Right atrium auricular region (tissue), 2 donors: ENCODE measurements at regions not wholly inside any gene's neighbourhood (a gene's known extent, or its start where the extent isn't known, plus 50 kb on each side); places are given as distances from the start of the nearest gene placed in this dataset.

ENCODE experiments used
- DNase-seq: peaks from one replicate; pipeline ENCODE4 v3.0.0-alpha.2; 2019; ENCODE audit warnings: low spot score
- H3K27ac ChIP-seq, 2 donors: fragments of 200-600 bp; sonication (generic); 1 replicate in 1 of 2; 2 replicates in 1 of 2; pipeline ENCODE4 v1.5.1; 2016 to 2019
- H3K27me3 ChIP-seq, 2 donors: fragments of 200-600 bp; sonication (generic); one replicate each; pipeline versions ENCODE4 v1.5.1 to v1.6.0; 2017 to 2019
- H3K36me3 ChIP-seq: fragments of 200-600 bp; sonication (generic); one replicate; pipeline ENCODE4 v1.5.1; 2016
- H3K4me1 ChIP-seq, 2 donors: fragments of 200-600 bp; sonication (generic); one replicate each; pipeline versions ENCODE4 v1.5.1 to v1.6.0; 2017 to 2019
- H3K4me3 ChIP-seq, 2 donors: fragments of 200-600 bp; sonication (generic); 1 replicate in 1 of 2; 2 replicates in 1 of 2; pipeline ENCODE4 v1.5.1; 2017 to 2019; ENCODE audit warnings: mild to moderate bottlenecking in 1 of 2, moderate library complexity in 1 of 2
- H3K9me3 ChIP-seq, 2 donors: fragments of 200-600 bp; sonication (generic); one replicate each; pipeline ENCODE4 v1.5.1; 2019
- TF ChIP-seq, protein P1 (sequence below), 2 donors: fragments of 200-600 bp; sonication (generic); IDR thresholded peaks; one replicate each; pipeline ENCODE4 v1.5.1; 2019; ENCODE audit warnings: antibody characterized with exemption in 2 of 2

GRCh38 chr2:195022508-195022830, 634.6 kb upstream of the SLC39A10 start:
- H3K4me1 ChIP-seq, result no peaks in the 10 kb centered on the region
- H3K27ac ChIP-seq, result no peak overlapping the region
- TF ChIP-seq, protein P1, sequence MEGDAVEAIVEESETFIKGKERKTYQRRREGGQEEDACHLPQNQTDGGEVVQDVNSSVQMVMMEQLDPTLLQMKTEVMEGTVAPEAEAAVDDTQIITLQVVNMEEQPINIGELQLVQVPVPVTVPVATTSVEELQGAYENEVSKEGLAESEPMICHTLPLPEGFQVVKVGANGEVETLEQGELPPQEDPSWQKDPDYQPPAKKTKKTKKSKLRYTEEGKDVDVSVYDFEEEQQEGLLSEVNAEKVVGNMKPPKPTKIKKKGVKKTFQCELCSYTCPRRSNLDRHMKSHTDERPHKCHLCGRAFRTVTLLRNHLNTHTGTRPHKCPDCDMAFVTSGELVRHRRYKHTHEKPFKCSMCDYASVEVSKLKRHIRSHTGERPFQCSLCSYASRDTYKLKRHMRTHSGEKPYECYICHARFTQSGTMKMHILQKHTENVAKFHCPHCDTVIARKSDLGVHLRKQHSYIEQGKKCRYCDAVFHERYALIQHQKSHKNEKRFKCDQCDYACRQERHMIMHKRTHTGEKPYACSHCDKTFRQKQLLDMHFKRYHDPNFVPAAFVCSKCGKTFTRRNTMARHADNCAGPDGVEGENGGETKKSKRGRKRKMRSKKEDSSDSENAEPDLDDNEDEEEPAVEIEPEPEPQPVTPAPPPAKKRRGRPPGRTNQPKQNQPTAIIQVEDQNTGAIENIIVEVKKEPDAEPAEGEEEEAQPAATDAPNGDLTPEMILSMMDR (IDR thresholded peaks at IDR 0.05), result no peak

GRCh38 chr2:195021711-195022507, 635.1 kb upstream of the SLC39A10 start:
- H3K9me3 ChIP-seq, result no peaks in the 10 kb centered on the region
- DNase-seq, result no peak
- H3K27me3 ChIP-seq, result no peaks in the 10 kb centered on the region
- no peaks in the 10 kb centered on the region for H3K4me1 ChIP-seq
- no peak overlapping the region for H3K4me3 ChIP-seq
- no peak overlapping the region for H3K27ac ChIP-seq
- H3K36me3 ChIP-seq, result no peaks in the 10 kb centered on the region
- TF ChIP-seq, protein P1 (IDR thresholded peaks at IDR 0.05), result no peak

More at GRCh38 chr2:195022508-195022830, 634.6 kb upstream of the SLC39A10 start:
- H3K9me3 ChIP-seq, result no peaks in the 10 kb centered on the region
- no peaks in the 10 kb centered on the region for H3K36me3 ChIP-seq
- H3K4me3 ChIP-seq, result no peak overlapping the region
- H3K27me3 ChIP-seq, result no peaks in the 10 kb centered on the region
- no peak for DNase-seq

DNA sequence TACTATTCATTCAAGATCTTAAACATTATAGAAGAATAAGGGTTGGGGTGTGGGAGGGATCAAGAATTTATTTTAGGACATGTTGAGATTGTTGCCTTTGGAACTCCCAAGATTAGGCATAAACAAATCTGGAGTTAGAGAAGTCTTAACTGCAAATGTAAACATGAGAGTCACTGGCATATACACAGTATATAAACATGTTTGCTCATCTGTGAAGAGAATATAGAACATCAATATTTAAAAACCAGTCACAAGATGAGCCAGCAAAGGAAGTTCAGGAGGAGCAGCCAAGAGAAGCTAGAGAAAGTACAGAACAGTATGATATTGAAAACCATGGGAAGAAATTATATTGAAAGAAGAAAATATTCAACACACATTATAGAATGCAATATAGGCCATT, 638.6 kb upstream of the SLC39A10 start:
- Histone ChIP-seq H3K4me1 (no peaks in the 10 kb centered on the region), H3K27ac (no peak overlapping the region), H3K36me3 (no peaks in the 10 kb centered on the region), H3K9me3 (no peaks in the 10 kb centered on the region), H3K27me3 (no peaks in the 10 kb centered on the region), H3K4me3 (no peak overlapping the region)
- TF ChIP-seq, protein P1 (IDR thresholded peaks at IDR 0.05), result no peak
- no peak for DNase-seq

GRCh38 chr2:195017890-195018289, 639.1 kb upstream of the SLC39A10 start:
- Histone ChIP-seq H3K4me1 (no peaks in the 10 kb centered on the region), H3K27ac (no peak overlapping the region), H3K27me3 (no peaks in the 10 kb centered on the region), H3K36me3 (no peaks in the 10 kb centered on the region), H3K4me3 (no peak overlapping the region), H3K9me3 (no peaks in the 10 kb centered on the region)
- TF ChIP-seq, protein P1 (IDR thresholded peaks at IDR 0.05), result no peak
- DNase-seq, result no peak

DNA sequence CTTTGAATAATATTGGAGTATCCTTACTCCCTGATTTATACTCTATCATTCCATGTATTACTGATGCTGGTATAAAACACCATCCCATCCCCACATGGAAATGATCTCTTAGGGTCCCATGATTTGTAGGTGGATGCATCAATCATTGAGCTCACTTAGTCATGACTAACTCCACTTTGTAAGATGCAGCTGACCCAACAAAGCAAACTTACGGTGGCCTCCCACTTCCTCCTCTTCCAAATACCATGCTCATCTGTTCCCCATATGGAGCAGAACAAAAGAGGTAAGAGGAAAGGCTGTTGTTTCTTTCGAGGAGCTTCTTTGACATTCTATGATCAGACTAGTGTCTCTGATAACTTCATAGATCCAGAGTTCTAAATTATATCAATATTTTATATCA, 640.2 kb upstream of the SLC39A10 start:
- Histone ChIP-seq H3K36me3 (no peaks in the 10 kb centered on the region), H3K4me1 (no peaks in the 10 kb centered on the region), H3K27ac (no peak overlapping the region), H3K4me3 (no peak overlapping the region), H3K27me3 (no peaks in the 10 kb centered on the region), H3K9me3 (no peaks in the 10 kb centered on the region)
- TF ChIP-seq, protein P1 (IDR thresholded peaks at IDR 0.05), result no peak
- DNase-seq, result no peak

GRCh38 chr2:195009202-195009601, 647.8 kb upstream of the SLC39A10 start:
- Histone ChIP-seq H3K4me3 (no peak overlapping the region), H3K36me3 (no peaks in the 10 kb centered on the region), H3K9me3 (peaks cover 0 to 3% of the 10 kb centered on the region in 2 donors), H3K27ac (no peak overlapping the region), H3K4me1 (no peaks in the 10 kb centered on the region), H3K27me3 (no peaks in the 10 kb centered on the region)
- no peak for DNase-seq
- TF ChIP-seq, protein P1 (IDR thresholded peaks at IDR 0.05), result no peak
